ENCODE measurements at regions not wholly inside any gene's neighbourhood (a gene's known extent, or its start where the extent isn't known, plus 50 kb on each side); places are given as distances from the start of the nearest gene placed in this dataset.

- H3K27ac ChIP-seq, result no peak overlapping the region
- H3K27me3 ChIP-seq, result peaks cover 15% of the 10 kb centered on the region; the same call in 1 of the 2 replicates
- no peaks in the 10 kb centered on the region for H3K9me3 ChIP-seq (replicated peaks)
- H3K4me3 ChIP-seq, result no peak overlapping the region
- no peaks in the 10 kb centered on the region for H3K4me1 ChIP-seq
- no peaks in the 10 kb centered on the region for H3K36me3 ChIP-seq
- no peak for DNase-seq
Observed at GRCh38 chr1:29892247-29892646, 655.9 kb downstream of the PTPRU start.

DNA sequence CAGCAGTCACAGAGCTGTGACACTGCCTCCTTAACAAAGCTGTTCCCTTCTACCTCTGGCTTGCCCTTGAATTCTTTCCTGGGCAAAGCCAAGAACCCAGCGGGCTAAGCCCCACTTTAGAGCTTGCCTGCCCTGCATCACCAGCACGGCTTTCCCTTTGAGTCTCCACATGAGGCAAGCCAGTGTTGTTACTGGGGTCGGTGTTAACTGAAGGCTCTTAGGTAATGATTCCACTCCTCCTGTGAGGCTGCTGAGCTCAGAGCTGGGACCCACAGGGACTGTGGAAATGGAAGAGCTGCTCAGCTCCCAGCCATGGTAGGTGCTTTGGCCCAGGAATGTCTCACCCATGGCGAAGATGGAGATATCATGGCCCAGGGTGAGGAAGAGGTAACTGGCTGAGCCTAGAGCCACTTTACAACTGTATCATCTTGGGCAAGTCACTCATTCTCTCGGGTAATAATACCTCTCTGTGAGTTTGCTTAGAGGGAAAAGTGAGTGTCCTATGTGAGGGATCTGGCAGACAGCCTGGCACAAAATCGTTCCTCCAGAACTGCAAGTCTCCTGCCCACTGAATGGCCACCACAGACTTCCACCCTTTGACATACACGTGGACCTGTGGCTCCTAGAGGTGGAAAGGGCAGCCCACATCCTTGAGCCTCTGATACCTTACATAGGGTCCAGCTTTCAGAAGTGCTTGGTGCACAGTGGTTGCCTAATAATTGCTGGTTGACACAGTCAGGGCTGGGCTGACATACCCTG is 654.1 kb downstream of the PTPRU start:
- H3K27me3 ChIP-seq, result peaks cover 7% of the 10 kb centered on the region; the same call in 1 of the 2 replicates
- H3K27ac ChIP-seq, result no peak overlapping the region
- DNase-seq, result no peak
- H3K4me3 ChIP-seq, result no peak overlapping the region
- H3K4me1 ChIP-seq, result no peaks in the 10 kb centered on the region
- H3K36me3 ChIP-seq, result no peaks in the 10 kb centered on the region
- no peaks in the 10 kb centered on the region for H3K9me3 ChIP-seq (replicated peaks)

GRCh38 chr1:29889776-29890175 is 653.5 kb downstream of the PTPRU start:
- no peak overlapping the region for H3K4me3 ChIP-seq
- no peak overlapping the region for H3K27ac ChIP-seq
- H3K4me1 ChIP-seq, result no peaks in the 10 kb centered on the region
- no peaks in the 10 kb centered on the region for H3K36me3 ChIP-seq
- H3K9me3 ChIP-seq (replicated peaks), result no peaks in the 10 kb centered on the region
- peaks cover 4% of the 10 kb centered on the region; the same call in 1 of the 2 replicates for H3K27me3 ChIP-seq
- DNase-seq, result no peak

DNA sequence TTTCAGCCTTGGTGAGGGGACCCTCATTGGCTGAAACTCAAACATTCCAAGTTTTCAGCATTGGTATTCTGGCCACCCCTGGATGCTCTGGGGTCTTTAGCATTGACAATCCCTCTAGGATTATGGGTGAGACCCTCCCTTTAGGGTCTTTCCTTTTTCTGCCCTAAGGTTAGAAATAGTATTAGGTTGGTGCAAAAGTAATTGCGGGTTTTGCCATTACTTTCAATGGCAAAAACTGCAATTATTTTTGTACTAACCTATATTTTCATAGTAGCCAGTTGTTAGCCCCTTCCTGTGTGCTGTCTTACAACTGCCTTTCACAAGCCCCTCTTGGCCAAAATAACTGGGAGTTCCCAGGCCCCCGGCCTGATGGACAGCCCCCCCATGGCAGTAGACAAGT is 648.4 kb downstream of the PTPRU start:
- H3K36me3 ChIP-seq, result no peaks in the 10 kb centered on the region
- H3K9me3 ChIP-seq (replicated peaks), result no peaks in the 10 kb centered on the region
- H3K4me1 ChIP-seq, result no peaks in the 10 kb centered on the region
- no peak overlapping the region for H3K27ac ChIP-seq
- DNase-seq, result no peak
- H3K4me3 ChIP-seq, result no peak overlapping the region
- H3K27me3 ChIP-seq, result no peaks in the 10 kb centered on the region

DNA sequence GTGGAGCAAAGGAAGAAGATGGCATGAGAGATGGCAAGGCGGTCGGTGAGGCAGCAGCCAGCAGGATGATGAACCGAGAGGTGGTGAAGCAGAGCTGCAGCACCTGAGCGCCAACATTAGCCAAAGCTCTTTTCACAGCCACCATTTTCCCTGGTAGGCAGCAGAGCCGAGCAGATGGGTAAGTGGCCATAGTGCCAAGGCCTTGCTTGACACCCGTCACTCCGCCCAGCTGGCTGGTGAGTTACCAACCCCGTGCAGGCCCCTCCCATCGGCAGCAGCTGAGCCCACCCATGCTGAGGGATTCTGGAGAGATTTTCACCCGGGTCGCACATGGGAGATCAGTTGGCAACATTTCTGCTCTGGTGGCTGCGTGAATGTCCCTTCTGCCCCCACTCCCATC is 647.7 kb downstream of the PTPRU start:
- Histone ChIP-seq H3K9me3 (replicated peaks) (no peaks in the 10 kb centered on the region), H3K36me3 (no peaks in the 10 kb centered on the region), H3K4me3 (no peak overlapping the region), H3K27ac (no peak overlapping the region), H3K4me1 (no peaks in the 10 kb centered on the region), H3K27me3 (no peaks in the 10 kb centered on the region)
- no peak for DNase-seq

DNA sequence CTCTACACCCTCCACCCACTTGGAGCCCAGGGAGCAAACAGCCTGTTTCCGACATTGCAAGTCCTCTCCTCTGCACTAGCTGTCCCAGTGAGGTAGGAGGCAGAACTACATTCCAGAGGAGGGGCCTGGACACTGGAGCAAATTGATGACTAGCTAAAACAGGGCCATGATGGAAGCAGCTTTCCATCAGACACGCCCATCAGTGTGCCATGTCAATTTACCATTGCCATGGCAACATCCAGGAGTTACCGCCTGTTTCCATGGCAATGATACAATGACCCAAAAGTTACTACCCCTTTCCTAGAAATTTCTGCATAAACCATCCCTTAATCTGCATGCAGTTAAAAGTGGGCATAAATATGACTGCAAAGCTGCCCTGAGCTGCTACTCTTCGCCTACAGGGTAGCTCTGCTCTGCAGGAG is 647.1 kb downstream of the PTPRU start:
- no peak overlapping the region for H3K4me3 ChIP-seq
- H3K4me1 ChIP-seq, result no peaks in the 10 kb centered on the region
- no peaks in the 10 kb centered on the region for H3K36me3 ChIP-seq
- H3K27ac ChIP-seq, result no peak overlapping the region
- H3K27me3 ChIP-seq, result no peaks in the 10 kb centered on the region
- no peak for DNase-seq
- no peaks in the 10 kb centered on the region for H3K9me3 ChIP-seq (replicated peaks)

GRCh38 chr1:29880556-29880955 is 644.2 kb downstream of the PTPRU start:
- no peaks in the 10 kb centered on the region for H3K4me1 ChIP-seq
- H3K9me3 ChIP-seq (replicated peaks), result no peaks in the 10 kb centered on the region
- no peaks in the 10 kb centered on the region; the same call in 1 of the 2 replicates for H3K27me3 ChIP-seq
- H3K36me3 ChIP-seq, result no peaks in the 10 kb centered on the region
- no peak overlapping the region for H3K27ac ChIP-seq
- no peak overlapping the region for H3K4me3 ChIP-seq
- no peak for DNase-seq

GRCh38 chr1:29879217-29879616 is 642.9 kb downstream of the PTPRU start:
- H3K4me1 ChIP-seq, result no peaks in the 10 kb centered on the region
- H3K27ac ChIP-seq, result no peak overlapping the region
- H3K36me3 ChIP-seq, result no peaks in the 10 kb centered on the region
- H3K4me3 ChIP-seq, result no peak overlapping the region
- no peaks in the 10 kb centered on the region; the same call in 1 of the 2 replicates for H3K27me3 ChIP-seq
- no peaks in the 10 kb centered on the region for H3K9me3 ChIP-seq (replicated peaks)
- no peak for DNase-seq

GRCh38 chr1:29878501-29878900 is 642.2 kb downstream of the PTPRU start:
- no peak for DNase-seq
- Histone ChIP-seq H3K27me3 (peaks cover 2% of the 10 kb centered on the region; the same call in 1 of the 2 replicates), H3K4me3 (no peak overlapping the region), H3K4me1 (no peaks in the 10 kb centered on the region), H3K9me3 (replicated peaks) (no peaks in the 10 kb centered on the region), H3K36me3 (no peaks in the 10 kb centered on the region), H3K27ac (no peak overlapping the region)

- DNase-seq, result peak in 1 of 2 experiments; percentile 18
- H3K4me3 ChIP-seq, result no peak overlapping the region
- no peak overlapping the region for H3K27ac ChIP-seq
- H3K4me1 ChIP-seq, result no peaks in the 10 kb centered on the region
- H3K9me3 ChIP-seq (replicated peaks), result no peaks in the 10 kb centered on the region
- no peaks in the 10 kb centered on the region for H3K36me3 ChIP-seq
- peaks cover 5% of the 10 kb centered on the region; the same call in 1 of the 2 replicates for H3K27me3 ChIP-seq
Observed at GRCh38 chr1:29876902-29877301, 640.6 kb downstream of the PTPRU start.

- Histone ChIP-seq H3K9me3 (replicated peaks) (no peaks in the 10 kb centered on the region), H3K4me3 (no peak overlapping the region), H3K36me3 (no peaks in the 10 kb centered on the region), H3K27me3 (peaks cover 5% of the 10 kb centered on the region; the same call in 1 of the 2 replicates), H3K4me1 (no peaks in the 10 kb centered on the region), H3K27ac (no peak overlapping the region)
- DNase-seq, result no peak
Observed at GRCh38 chr1:29876441-29876840, 640.1 kb downstream of the PTPRU start.

DNA sequence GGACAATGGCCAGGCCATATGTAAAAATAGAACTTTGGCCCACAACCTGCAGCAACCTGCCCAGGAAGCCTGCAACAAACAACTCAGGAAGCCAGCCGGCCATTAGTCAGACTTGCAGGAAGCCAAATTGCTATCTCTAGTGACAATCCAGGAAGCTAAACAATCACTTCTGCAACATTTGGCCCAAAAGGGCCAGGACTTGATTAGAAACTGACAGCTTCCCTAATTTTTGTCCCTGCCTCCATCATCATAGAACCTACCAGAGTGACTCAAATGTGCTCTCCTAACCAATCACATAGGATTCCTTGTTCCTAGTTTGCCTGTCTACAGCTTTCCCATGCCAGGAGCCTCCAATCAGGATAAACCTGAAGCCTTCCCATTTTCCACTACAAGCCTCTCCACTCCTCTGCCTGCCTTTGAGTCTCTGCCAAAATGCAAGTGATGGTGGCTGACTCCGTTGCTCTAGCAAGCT is 639.3 kb downstream of the PTPRU start:
- no peak for DNase-seq
- Histone ChIP-seq H3K27me3 (peaks cover 5% of the 10 kb centered on the region; the same call in 1 of the 2 replicates), H3K36me3 (no peaks in the 10 kb centered on the region), H3K9me3 (replicated peaks) (no peaks in the 10 kb centered on the region), H3K4me3 (no peak overlapping the region), H3K27ac (no peak overlapping the region), H3K4me1 (no peaks in the 10 kb centered on the region)

GRCh38 chr1:29870621-29871020 is 634.3 kb downstream of the PTPRU start:
- H3K27me3 ChIP-seq, result peaks cover 5% of the 10 kb centered on the region; the same call in 1 of the 2 replicates
- H3K4me1 ChIP-seq, result no peaks in the 10 kb centered on the region
- no peaks in the 10 kb centered on the region; the same call in 1 of the 2 replicates for H3K9me3 ChIP-seq (replicated peaks)
- H3K36me3 ChIP-seq, result no peaks in the 10 kb centered on the region
- no peak overlapping the region for H3K4me3 ChIP-seq
- no peak overlapping the region for H3K27ac ChIP-seq
- no peak for DNase-seq

- no peaks in the 10 kb centered on the region; the same call in 1 of the 2 replicates for H3K9me3 ChIP-seq (replicated peaks)
- H3K36me3 ChIP-seq, result no peaks in the 10 kb centered on the region
- DNase-seq, result no peak
- no peak overlapping the region for H3K4me3 ChIP-seq
- no peaks in the 10 kb centered on the region for H3K4me1 ChIP-seq
- H3K27ac ChIP-seq, result no peak overlapping the region
- H3K27me3 ChIP-seq, result peaks cover 5% of the 10 kb centered on the region; the same call in 1 of the 2 replicates
Observed at GRCh38 chr1:29869802-29870201, 633.5 kb downstream of the PTPRU start.

DNA sequence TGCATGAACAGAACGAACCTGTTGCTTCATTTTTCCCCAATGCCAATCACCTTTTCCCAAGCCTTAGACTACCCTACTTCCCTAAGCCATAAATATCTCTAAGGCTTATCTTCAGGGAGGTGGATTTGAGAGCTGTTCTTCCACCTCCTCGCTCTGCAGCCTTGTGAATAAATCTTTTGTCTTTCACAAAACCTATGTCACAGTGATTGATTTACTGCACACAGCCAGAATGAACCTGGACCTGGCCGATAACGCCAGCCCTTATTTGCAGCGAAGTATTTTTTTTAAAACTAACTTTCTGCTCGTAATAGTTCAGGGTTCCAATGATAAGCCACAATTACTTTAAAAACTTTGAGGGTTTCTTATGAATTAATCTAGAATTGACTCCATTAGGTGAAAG is 632.6 kb downstream of the PTPRU start:
- no peak for DNase-seq
- H3K27ac ChIP-seq, result no peak overlapping the region
- no peak overlapping the region for H3K4me3 ChIP-seq
- H3K27me3 ChIP-seq, result peaks cover 5% of the 10 kb centered on the region; the same call in 1 of the 2 replicates
- no peaks in the 10 kb centered on the region for H3K4me1 ChIP-seq
- no peaks in the 10 kb centered on the region; the same call in 1 of the 2 replicates for H3K9me3 ChIP-seq (replicated peaks)
- H3K36me3 ChIP-seq, result no peaks in the 10 kb centered on the region
